ACC112 (cell line): ENCODE measurements at regions not wholly inside any gene's neighbourhood (a gene's known extent, or its start where the extent isn't known, plus 50 kb on each side); places are given as distances from the start of the nearest gene placed in this dataset.

ENCODE experiments used
- H2AFZ ChIP-seq: fragments of 200-600 bp; sonication (generic); one replicate; pipeline ENCODE4 v1.6.0; 2017; ENCODE audit warnings: antibody characterized with exemption, low read length; ENCODE audit not compliant: unreplicated experiment
- H3K27ac ChIP-seq: fragments of 200-600 bp; sonication (generic); 2 replicates; pipeline ENCODE4 v1.5.1; 2014; ENCODE audit warnings: low read depth, mild to moderate bottlenecking, antibody characterized with exemption, low read length, moderate library complexity
- H3K27me3 ChIP-seq: fragments of 200-600 bp; sonication (generic); 2 replicates; pipeline ENCODE4 v1.6.1; 2014; ENCODE audit warnings: mild to moderate bottlenecking, antibody characterized with exemption, low read length, moderate library complexity, mixed read lengths; ENCODE audit not compliant: insufficient read depth
- H3K36me3 ChIP-seq: fragments of 200-600 bp; sonication (generic); 2 replicates; pipeline ENCODE4 v1.6.1; 2016; ENCODE audit warnings: mild to moderate bottlenecking, antibody characterized with exemption, low read length, moderate library complexity, mixed read lengths; ENCODE audit not compliant: insufficient read depth
- H3K4me1 ChIP-seq: fragments of 200-600 bp; sonication (generic); one replicate; pipeline ENCODE4 v1.6.1; 2016; ENCODE audit warnings: low read length, mixed read lengths; ENCODE audit not compliant: insufficient read depth, unreplicated experiment, control insufficient read depth
- H3K4me3 ChIP-seq: fragments of 200-600 bp; sonication (generic); 2 replicates; pipeline ENCODE4 v1.5.1; 2014; ENCODE audit warnings: mild to moderate bottlenecking, low read depth, low read length
- H3K79me2 ChIP-seq: fragments of 200-600 bp; sonication (generic); one replicate; pipeline ENCODE4 v1.6.0; 2016; ENCODE audit warnings: low read length; ENCODE audit not compliant: control insufficient read depth, unreplicated experiment, insufficient read depth

DNA sequence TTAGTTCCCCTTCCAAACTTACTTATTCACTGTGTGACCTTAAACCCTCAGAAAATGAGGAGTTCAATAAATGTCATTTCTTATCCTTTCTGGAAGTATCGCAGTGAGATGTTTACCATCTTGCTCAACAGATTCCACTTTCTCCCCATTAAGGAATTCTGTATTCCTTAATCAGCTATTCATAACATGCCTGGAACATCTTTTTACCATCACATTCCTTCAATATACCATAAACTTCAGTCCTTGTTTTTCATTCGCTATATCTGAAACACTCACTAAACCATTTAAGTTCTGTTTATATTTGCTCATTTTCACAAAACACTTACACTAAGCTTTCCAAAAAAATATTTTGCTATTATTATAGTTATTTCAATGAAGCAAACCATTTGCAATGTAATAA, 1158.6 kb downstream of the CDH12 start:
- no peak overlapping the region for H2AFZ ChIP-seq
- H3K4me1 ChIP-seq, result peaks cover 5% of the 10 kb centered on the region
- H3K27me3 ChIP-seq, result peaks cover 7% of the 10 kb centered on the region
- H3K79me2 ChIP-seq, result no peaks in the 10 kb centered on the region
- no peaks in the 10 kb centered on the region for H3K36me3 ChIP-seq
- no peak overlapping the region for H3K27ac ChIP-seq
- H3K4me3 ChIP-seq, result no peak overlapping the region

DNA sequence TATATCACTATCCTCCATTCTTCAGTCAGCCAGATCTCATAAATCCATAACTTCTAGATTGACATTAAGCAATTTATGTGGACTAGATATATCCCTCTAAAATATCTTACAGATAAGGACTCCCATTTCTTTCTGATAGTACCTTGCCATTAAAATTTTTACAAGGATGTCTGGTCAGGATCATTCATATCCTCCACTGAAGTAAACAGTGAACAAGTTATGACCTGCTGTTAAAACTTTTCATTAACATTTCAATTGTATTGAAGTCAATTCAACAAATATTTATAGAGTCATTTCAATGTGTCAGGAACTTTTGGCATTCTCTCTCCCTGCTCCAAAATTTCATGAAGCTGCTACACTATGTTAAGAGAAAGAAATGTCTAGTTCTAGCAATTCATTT, 1159.6 kb downstream of the CDH12 start:
- H2AFZ ChIP-seq, result no peak overlapping the region
- H3K27ac ChIP-seq, result no peak overlapping the region
- no peaks in the 10 kb centered on the region for H3K79me2 ChIP-seq
- no peaks in the 10 kb centered on the region for H3K36me3 ChIP-seq
- peaks cover 4% of the 10 kb centered on the region; the same call in 1 of the 2 replicates for H3K27me3 ChIP-seq
- no peak overlapping the region for H3K4me3 ChIP-seq
- peaks cover 10% of the 10 kb centered on the region for H3K4me1 ChIP-seq

DNA sequence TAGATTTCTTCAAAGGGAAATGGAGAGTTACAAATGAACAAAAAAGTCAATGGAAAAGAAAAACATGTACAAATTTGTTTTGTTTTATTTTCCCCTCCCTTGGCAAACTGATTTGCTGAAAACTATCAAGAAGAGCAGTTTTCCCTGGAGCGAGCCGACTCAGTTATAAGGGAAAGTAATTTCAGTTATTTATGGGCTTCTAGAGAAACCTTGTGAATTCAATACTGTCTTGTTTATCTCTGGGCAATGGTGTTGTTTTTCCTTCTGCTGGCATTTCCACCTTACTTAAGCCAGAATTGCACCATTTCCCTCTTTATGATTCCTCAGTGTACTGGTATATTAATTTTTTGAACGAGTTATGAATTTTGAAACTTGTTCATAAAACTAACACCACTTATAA, 1163.6 kb downstream of the CDH12 start:
- H3K27ac ChIP-seq, result no peak overlapping the region
- no peak overlapping the region for H3K4me3 ChIP-seq
- H3K36me3 ChIP-seq, result no peaks in the 10 kb centered on the region
- H3K79me2 ChIP-seq, result no peaks in the 10 kb centered on the region
- peaks cover 4% of the 10 kb centered on the region; the same call in 1 of the 2 replicates for H3K27me3 ChIP-seq
- H3K4me1 ChIP-seq, result peaks cover 10% of the 10 kb centered on the region
- no peak overlapping the region for H2AFZ ChIP-seq

DNA sequence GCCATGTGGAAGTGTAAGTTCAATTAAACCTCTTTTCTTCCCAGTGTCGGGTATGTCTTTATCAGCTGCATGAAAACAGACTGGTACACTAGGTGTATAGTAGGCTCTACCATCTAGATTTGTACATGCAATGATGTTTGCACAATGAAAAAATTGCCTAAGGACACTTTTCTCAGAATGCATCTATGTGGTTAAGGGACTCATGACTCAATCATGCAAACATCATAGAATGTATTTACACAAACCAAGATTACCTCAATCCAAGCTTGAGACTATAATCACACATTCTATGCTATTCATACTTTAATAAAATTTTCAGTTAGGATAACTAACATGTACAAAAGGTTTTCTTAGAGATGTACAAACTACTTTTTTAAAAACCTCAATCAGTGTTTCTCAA, 1164.5 kb downstream of the CDH12 start:
- H3K4me3 ChIP-seq, result no peak overlapping the region
- no peaks in the 10 kb centered on the region for H3K36me3 ChIP-seq

DNA sequence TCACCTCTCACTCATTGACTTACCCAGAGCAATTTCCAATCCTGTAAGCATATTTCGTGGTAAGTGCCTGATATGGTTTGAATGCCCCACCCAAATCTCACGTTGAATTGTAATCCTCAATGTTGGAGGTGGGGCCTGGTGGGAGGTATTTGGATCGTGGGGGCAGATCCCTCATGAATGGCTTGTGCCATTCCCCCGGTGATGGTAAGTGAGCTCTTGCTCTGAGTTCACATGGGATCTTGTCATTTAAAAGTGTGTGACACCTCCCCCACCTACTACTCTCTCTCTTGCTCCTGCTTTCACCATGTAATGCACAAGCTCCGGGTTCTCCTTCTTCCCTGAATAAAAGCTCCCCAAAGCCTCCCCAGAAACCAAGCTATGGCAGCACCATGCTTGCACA, 1165.5 kb downstream of the CDH12 start:
- H3K27me3 ChIP-seq, result peaks cover 4% of the 10 kb centered on the region; the same call in 1 of the 2 replicates
- no peaks in the 10 kb centered on the region for H3K36me3 ChIP-seq
- H3K4me3 ChIP-seq, result no peak overlapping the region
- no peak overlapping the region for H3K27ac ChIP-seq
- peaks cover 10% of the 10 kb centered on the region for H3K4me1 ChIP-seq
- H3K79me2 ChIP-seq, result no peaks in the 10 kb centered on the region
- H2AFZ ChIP-seq, result no peak overlapping the region

More for the DNA sequence above, 1164.5 kb downstream of the CDH12 start:
- H3K4me1 ChIP-seq, result peaks cover 10% of the 10 kb centered on the region
- H3K79me2 ChIP-seq, result no peaks in the 10 kb centered on the region
- no peak overlapping the region for H3K27ac ChIP-seq
- H2AFZ ChIP-seq, result no peak overlapping the region
- H3K27me3 ChIP-seq, result peaks cover 4% of the 10 kb centered on the region; the same call in 1 of the 2 replicates

DNA sequence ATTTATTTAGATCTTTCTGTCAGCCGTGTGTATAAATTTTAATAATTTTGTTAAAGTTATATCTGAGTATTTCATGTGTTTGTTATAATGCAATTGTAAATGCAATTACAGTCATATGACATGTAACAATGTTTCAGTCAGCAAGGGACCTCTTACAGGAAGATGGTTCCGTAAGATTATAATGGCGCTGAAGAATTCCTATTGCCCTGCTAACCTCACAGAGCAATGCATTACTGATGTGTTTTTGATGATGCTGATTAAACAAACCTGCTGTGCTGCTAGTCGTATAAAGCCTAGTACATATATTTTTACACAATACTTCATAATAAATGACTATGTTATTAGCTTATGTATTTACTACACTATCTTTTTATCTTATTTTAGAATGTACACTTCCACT, 1166.4 kb downstream of the CDH12 start:
- Histone ChIP-seq H3K27me3 (no peaks in the 10 kb centered on the region), H3K79me2 (no peaks in the 10 kb centered on the region), H3K4me3 (no peak overlapping the region), H3K4me1 (peaks cover 10% of the 10 kb centered on the region), H3K36me3 (no peaks in the 10 kb centered on the region), H2AFZ (no peak overlapping the region), H3K27ac (no peak overlapping the region)

DNA sequence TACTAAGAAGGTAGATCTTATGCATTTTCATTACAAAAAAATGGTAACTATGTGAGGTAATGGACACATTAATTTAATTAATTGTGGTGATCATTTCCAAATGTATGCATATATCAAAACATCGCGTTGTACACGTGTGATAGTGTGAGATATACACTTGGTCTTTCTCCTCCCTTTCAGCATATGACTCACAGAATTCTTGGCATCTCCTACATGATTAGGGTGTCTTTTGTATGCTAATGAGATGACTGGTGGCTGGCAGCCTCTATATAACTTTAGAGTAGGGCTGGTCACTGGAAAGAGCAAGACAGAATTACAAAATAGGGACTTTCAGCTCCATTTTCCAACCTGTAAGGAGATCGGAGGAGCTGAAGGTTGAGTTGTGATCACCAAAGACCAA, 1167.6 kb downstream of the CDH12 start:
- Histone ChIP-seq H3K79me2 (no peaks in the 10 kb centered on the region), H3K36me3 (no peaks in the 10 kb centered on the region), H3K4me3 (no peak overlapping the region), H3K27me3 (no peaks in the 10 kb centered on the region), H3K27ac (no peak overlapping the region), H3K4me1 (peaks cover 13% of the 10 kb centered on the region), H2AFZ (no peak overlapping the region)

DNA sequence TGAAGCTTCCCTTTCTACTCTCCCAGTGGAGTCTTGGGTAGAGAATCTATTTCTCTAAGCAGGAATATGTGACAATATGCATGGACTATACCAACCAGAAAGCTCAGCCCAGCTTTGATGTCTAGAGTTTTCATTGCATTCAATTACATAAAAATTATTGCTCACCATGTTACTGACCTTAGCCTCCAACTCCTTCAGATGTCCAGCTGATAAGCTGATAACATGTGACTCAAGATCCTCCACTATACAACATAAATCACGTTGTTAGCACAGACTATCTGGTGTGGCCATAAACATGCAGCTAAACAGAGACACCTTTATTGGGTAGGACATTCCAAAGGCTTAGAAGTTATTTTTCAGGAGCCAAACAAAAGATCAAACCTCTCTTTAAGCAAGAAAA, 1168.2 kb downstream of the CDH12 start:
- Histone ChIP-seq H3K4me1 (peaks cover 16% of the 10 kb centered on the region), H3K27ac (no peak overlapping the region), H2AFZ (no peak overlapping the region), H3K79me2 (no peaks in the 10 kb centered on the region), H3K36me3 (no peaks in the 10 kb centered on the region), H3K27me3 (no peaks in the 10 kb centered on the region), H3K4me3 (no peak overlapping the region)

DNA sequence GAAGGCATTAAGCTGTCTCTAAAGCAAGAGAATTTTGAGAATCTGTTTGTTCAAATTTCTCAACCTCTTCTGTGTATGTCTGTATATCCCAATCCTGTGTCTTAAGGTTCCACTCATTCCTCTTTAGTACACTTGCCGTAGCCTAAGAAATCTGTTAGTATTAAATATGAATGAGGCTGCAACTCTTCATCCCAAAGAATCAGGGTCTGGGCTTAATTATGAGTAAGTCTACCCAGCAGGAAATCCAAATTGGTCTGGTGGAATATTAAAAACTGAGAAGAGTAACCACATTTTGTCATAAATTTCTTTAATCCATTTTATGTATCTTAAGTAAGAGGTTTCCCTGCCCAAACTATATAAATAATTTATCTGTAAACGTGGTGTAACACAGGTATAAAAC, 1171.2 kb downstream of the CDH12 start:
- Histone ChIP-seq H3K27ac (no peak overlapping the region), H3K4me1 (peaks cover 14% of the 10 kb centered on the region), H3K4me3 (no peak overlapping the region)

DNA sequence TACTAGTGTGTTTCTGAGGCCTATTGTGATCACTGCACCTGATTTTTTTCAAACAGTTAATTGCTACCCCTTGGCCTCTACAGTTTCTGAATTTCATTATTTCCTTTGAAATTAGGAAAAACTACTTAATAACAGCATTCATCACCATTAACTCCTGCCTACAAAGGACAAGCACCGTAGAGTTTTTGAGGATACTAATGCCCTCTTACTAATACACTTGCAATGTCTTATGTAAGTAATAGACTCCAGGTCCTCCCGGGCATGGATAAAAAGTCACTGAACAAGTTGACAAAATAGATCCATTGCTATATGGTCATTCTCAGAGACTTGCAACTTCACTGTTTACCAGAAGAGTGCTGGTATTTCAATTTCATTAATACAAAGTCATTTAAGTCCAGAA, 1172.5 kb downstream of the CDH12 start:
- H3K4me1 ChIP-seq, result peaks cover 14% of the 10 kb centered on the region
- H3K4me3 ChIP-seq, result no peak overlapping the region
- H3K79me2 ChIP-seq, result no peaks in the 10 kb centered on the region
- no peak overlapping the region for H2AFZ ChIP-seq
- no peaks in the 10 kb centered on the region for H3K36me3 ChIP-seq
- peak overlapping the region; percentile 65 for H3K27ac ChIP-seq
- H3K27me3 ChIP-seq, result no peaks in the 10 kb centered on the region

More for the DNA sequence above, 1171.2 kb downstream of the CDH12 start:
- Histone ChIP-seq H3K79me2 (no peaks in the 10 kb centered on the region), H3K27me3 (no peaks in the 10 kb centered on the region), H2AFZ (no peak overlapping the region), H3K36me3 (no peaks in the 10 kb centered on the region)

DNA sequence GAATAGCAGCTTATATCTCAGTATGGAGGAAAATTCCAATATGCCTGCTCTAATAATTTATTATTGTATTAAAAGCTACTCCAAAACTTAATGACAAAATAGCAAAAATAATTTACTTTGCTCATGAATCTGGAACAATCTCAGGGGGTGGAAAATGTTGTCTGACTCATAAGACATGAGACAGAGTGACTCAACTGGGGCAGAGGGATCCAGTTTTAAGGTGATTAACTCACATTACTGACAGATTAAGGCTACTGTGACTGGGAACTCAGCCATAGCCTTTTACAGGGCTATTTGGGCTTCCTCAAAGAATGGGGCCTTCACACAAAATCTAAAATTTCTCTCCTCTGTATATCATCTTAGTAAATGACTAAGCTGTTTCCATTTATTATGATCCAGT, 1172.9 kb downstream of the CDH12 start:
- H3K4me3 ChIP-seq, result no peak overlapping the region
- peaks cover 14% of the 10 kb centered on the region for H3K4me1 ChIP-seq
- H3K79me2 ChIP-seq, result no peaks in the 10 kb centered on the region
- H3K27me3 ChIP-seq, result no peaks in the 10 kb centered on the region
- no peaks in the 10 kb centered on the region for H3K36me3 ChIP-seq
- H3K27ac ChIP-seq, result peak overlapping the region; percentile 65
- no peak overlapping the region for H2AFZ ChIP-seq
